Effector memory CD8-positive, alpha-beta T cell (primary cell): ENCODE measurements at regions not wholly inside any gene's neighbourhood (a gene's known extent, or its start where the extent isn't known, plus 50 kb on each side); places are given as distances from the start of the nearest gene placed in this dataset.
"Not testable (repeated sequence)": the region's sequence is repeated elsewhere in the genome, so short reads cannot be mapped to it uniquely, and the experiment has no call there.

Experiments used
- ATAC-seq: fragments of 150-1000 bp; cut with Tn5 transposase; replicated peaks from 2 replicates; pipeline ENCODE4 v1.10.0; 2021; ENCODE audit warnings: mild to moderate bottlenecking, moderate library complexity
- DNase-seq, 3 experiments: peaks; one replicate each; pipeline ENCODE4 v3.0.0; 2021
- H3K27ac Mint-ChIP-seq, 2 donors: one replicate each; pipeline ENCODE4 v1.8.0; 2022; ENCODE audit warnings: mild to moderate bottlenecking in 2 of 2, mixed read lengths in 2 of 2, moderate library complexity in 2 of 2
- H3K27me3 Mint-ChIP-seq, 2 donors: one replicate each; pipeline ENCODE4 v1.8.0; 2022; ENCODE audit warnings: mixed read lengths in 2 of 2
- H3K36me3 Mint-ChIP-seq: one replicate; pipeline ENCODE4 v1.8.0; 2022; ENCODE audit warnings: mild to moderate bottlenecking, moderate library complexity, mixed read lengths; ENCODE audit not compliant: insufficient read depth
- H3K4me1 Mint-ChIP-seq, 2 donors: one replicate each; pipeline ENCODE4 v1.8.0; 2022; ENCODE audit warnings: low read depth in 2 of 2, mixed read lengths in 2 of 2
- H3K4me3 Mint-ChIP-seq, 2 donors: one replicate each; pipeline ENCODE4 v1.8.0; 2022; ENCODE audit warnings: mild to moderate bottlenecking in 2 of 2, mixed read lengths in 2 of 2, moderate library complexity in 2 of 2
- H3K9me3 Mint-ChIP-seq, 2 donors: one replicate each; pipeline ENCODE4 v1.8.0; 2022; ENCODE audit warnings: mixed read lengths in 2 of 2

- ATAC-seq (no peak), DNase-seq (no peak)
- Mint-ChIP-seq H3K4me1 (no peaks in the 10 kb centered on the region), H3K27me3 (peaks cover 34 to 87% of the 10 kb centered on the region in 2 donors), H3K36me3 (peaks cover 3% of the 10 kb centered on the region), H3K27ac (no peak overlapping the region), H3K4me3 (no peak overlapping the region), H3K9me3 (no peaks in the 10 kb centered on the region)
Observed at GRCh38 chr15:77836121-77836692, 203.5 kb upstream of the LINGO1 start.

- DNase-seq (no peak), ATAC-seq (no peak)
- peaks cover 3% of the 10 kb centered on the region for H3K36me3 Mint-ChIP-seq
- H3K9me3 Mint-ChIP-seq = no peaks in the 10 kb centered on the region
- peaks cover 0 to 4% of the 10 kb centered on the region in 2 donors for H3K4me1 Mint-ChIP-seq
- peaks cover 17 to 70% of the 10 kb centered on the region in 2 donors for H3K27me3 Mint-ChIP-seq
- no peak overlapping the region for H3K4me3 Mint-ChIP-seq
- H3K27ac Mint-ChIP-seq = no peak overlapping the region
Observed at GRCh38 chr15:77834276-77834990, 201.7 kb upstream of the LINGO1 start.

DNA sequence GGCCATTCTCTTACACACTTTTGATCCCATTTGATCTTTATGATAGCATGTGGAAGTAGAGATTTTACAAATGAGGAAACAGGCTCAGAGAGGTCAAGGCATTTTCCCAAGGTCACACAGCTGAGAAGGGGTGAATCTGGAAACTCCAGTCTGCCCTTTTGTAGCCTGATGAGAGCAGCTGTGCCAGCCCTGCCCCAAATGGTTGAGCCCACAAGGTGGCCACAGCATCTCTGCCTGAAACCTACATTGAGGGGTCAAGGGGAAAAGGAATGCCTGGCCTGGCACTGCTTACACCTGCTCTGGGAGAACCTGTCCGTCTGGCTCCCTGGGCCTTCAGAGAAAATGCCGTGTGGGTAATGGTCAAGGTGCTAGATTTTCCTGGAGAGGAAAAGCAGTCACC is 200.2 kb upstream of the LINGO1 start:
- H3K4me1 Mint-ChIP-seq = peaks cover 0 to 4% of the 10 kb centered on the region in 2 donors
- peaks cover 17 to 57% of the 10 kb centered on the region in 2 donors for H3K27me3 Mint-ChIP-seq
- peaks cover 3% of the 10 kb centered on the region for H3K36me3 Mint-ChIP-seq
- no peaks in the 10 kb centered on the region for H3K9me3 Mint-ChIP-seq
- no peak overlapping the region for H3K4me3 Mint-ChIP-seq
- no peak for DNase-seq
- no peak overlapping the region for H3K27ac Mint-ChIP-seq
- no peak for ATAC-seq

DNA sequence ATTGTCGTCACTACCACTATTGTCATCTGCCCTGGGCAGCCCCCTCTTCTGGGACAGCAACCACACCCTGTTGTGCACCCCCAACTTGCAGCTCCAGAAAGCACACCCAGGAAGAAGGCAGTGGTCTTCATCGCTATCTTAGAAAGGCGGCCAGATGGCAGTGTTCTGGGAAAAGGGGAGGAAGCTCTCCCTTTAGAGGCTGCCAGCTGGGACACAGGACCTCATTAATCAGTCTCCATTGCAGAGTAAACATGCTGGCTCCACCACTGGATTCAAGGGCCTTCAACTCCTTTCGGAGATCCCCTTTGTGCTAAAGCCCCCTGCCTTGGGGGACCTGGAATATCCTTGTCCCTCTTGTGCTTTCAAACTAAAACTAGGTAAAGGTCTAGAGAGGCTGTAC is 199.3 kb upstream of the LINGO1 start:
- ATAC-seq (no peak), DNase-seq (no peak)
- Mint-ChIP-seq H3K36me3 (peaks cover 3% of the 10 kb centered on the region), H3K4me3 (no peak overlapping the region), H3K27me3 (peaks cover 9 to 48% of the 10 kb centered on the region in 2 donors), H3K4me1 (peaks cover 0 to 4% of the 10 kb centered on the region in 2 donors), H3K27ac (no peak overlapping the region), H3K9me3 (no peaks in the 10 kb centered on the region)

DNA sequence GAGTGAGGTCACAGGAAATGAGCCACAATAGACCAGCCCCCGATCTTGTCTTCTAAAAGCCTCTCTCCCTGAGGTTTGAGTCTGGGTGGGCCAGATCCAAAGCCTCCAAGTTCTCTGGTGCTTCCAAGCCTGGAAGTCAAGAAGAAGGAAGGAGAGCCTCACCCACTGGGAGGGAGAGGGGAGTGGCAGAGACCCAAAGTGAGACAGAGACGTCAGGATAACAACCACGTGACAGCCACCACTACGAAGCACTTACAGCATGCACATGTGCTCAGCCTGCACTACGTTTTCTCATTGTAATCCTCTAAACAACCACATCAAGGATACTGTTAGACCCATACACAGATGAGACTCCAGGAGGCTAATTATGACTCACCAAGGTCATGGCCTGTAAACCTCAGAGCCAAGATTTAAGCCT is 197.3 kb upstream of the LINGO1 start:
- Mint-ChIP-seq H3K4me3 (no peak overlapping the region), H3K9me3 (no peaks in the 10 kb centered on the region), H3K27ac (no peak overlapping the region), H3K36me3 (no peaks in the 10 kb centered on the region), H3K27me3 (peaks cover 5 to 39% of the 10 kb centered on the region in 2 donors), H3K4me1 (peaks cover 0 to 4% of the 10 kb centered on the region in 2 donors)
- DNase-seq = no peak
- ATAC-seq = no peak

- H3K9me3 Mint-ChIP-seq, H3K4me1 Mint-ChIP-seq, H3K27ac Mint-ChIP-seq, H3K4me3 Mint-ChIP-seq, ATAC-seq, DNase-seq, H3K36me3 Mint-ChIP-seq: not testable (repeated sequence)
- H3K27me3 Mint-ChIP-seq = peaks cover 8 to 46% of the 10 kb centered on the region in 2 donors
Observed at GRCh38 chr15:77829331-77829730, 196.6 kb upstream of the LINGO1 start.

DNA sequence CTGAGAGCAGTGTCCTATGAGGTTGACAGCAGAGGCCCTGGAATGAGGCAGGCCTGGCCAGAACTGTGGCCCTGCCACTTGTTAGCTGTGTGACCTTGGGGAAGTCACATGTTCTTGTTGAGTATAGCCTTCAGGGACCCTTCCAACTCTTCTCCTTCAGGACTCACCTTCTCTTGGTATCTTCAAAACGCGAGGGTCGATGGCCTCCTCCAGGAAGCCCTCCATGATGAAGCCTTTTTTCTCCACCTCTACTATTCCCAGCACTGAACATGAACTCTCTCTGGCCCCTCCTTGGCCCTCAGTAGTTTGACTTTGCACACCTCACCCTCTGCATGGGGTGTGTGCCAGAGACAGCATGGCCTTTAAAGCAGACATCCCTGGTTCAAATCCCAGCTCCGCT is 195.1 kb upstream of the LINGO1 start:
- H3K4me3 Mint-ChIP-seq = no peak overlapping the region
- DNase-seq (no peak), ATAC-seq (no peak)
- no peaks in the 10 kb centered on the region for H3K9me3 Mint-ChIP-seq
- H3K36me3 Mint-ChIP-seq = no peaks in the 10 kb centered on the region
- H3K27me3 Mint-ChIP-seq = peaks cover 22 to 48% of the 10 kb centered on the region in 2 donors
- H3K4me1 Mint-ChIP-seq = peaks cover 0 to 4% of the 10 kb centered on the region in 2 donors
- H3K27ac Mint-ChIP-seq = no peak overlapping the region

- no peak for DNase-seq
- peaks cover 39 to 49% of the 10 kb centered on the region in 2 donors for H3K27me3 Mint-ChIP-seq
- peaks cover 0 to 4% of the 10 kb centered on the region in 2 donors for H3K4me1 Mint-ChIP-seq
- no peak overlapping the region for H3K4me3 Mint-ChIP-seq
- H3K36me3 Mint-ChIP-seq = no peaks in the 10 kb centered on the region
- no peaks in the 10 kb centered on the region for H3K9me3 Mint-ChIP-seq
- H3K27ac Mint-ChIP-seq = no peak overlapping the region
- no peak for ATAC-seq
Observed at GRCh38 chr15:77826006-77826695, 193.4 kb upstream of the LINGO1 start.

- Mint-ChIP-seq H3K36me3 (no peaks in the 10 kb centered on the region), H3K4me3 (no peak overlapping the region), H3K27me3 (peaks cover 45 to 55% of the 10 kb centered on the region in 2 donors), H3K9me3 (no peaks in the 10 kb centered on the region), H3K4me1 (peaks cover 0 to 7% of the 10 kb centered on the region in 2 donors), H3K27ac (no peak overlapping the region)
- ATAC-seq = no peak
- DNase-seq = no peak
Observed at GRCh38 chr15:77825546-77825945, 192.8 kb upstream of the LINGO1 start.

DNA sequence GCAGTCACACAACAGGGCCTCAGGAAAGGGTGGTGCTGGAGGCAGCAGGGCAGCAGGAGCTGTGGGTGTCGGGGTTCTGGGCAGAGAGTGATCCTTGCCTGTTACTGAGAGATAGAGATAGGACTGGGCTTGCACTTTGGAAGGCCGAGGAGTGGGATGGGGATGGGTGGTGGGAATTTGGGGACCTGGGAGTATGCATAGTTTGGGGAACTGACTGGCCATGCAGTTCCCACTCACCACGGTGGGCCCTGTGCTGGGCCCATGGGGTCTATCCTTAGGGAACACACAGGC is 192.5 kb upstream of the LINGO1 start:
- no peak for ATAC-seq
- H3K36me3 Mint-ChIP-seq = no peaks in the 10 kb centered on the region
- peaks cover 47 to 59% of the 10 kb centered on the region in 2 donors for H3K27me3 Mint-ChIP-seq
- H3K9me3 Mint-ChIP-seq = no peaks in the 10 kb centered on the region
- H3K4me1 Mint-ChIP-seq = peaks cover 0 to 10% of the 10 kb centered on the region in 2 donors
- no peak overlapping the region for H3K27ac Mint-ChIP-seq
- no peak overlapping the region for H3K4me3 Mint-ChIP-seq
- no peak for DNase-seq

DNA sequence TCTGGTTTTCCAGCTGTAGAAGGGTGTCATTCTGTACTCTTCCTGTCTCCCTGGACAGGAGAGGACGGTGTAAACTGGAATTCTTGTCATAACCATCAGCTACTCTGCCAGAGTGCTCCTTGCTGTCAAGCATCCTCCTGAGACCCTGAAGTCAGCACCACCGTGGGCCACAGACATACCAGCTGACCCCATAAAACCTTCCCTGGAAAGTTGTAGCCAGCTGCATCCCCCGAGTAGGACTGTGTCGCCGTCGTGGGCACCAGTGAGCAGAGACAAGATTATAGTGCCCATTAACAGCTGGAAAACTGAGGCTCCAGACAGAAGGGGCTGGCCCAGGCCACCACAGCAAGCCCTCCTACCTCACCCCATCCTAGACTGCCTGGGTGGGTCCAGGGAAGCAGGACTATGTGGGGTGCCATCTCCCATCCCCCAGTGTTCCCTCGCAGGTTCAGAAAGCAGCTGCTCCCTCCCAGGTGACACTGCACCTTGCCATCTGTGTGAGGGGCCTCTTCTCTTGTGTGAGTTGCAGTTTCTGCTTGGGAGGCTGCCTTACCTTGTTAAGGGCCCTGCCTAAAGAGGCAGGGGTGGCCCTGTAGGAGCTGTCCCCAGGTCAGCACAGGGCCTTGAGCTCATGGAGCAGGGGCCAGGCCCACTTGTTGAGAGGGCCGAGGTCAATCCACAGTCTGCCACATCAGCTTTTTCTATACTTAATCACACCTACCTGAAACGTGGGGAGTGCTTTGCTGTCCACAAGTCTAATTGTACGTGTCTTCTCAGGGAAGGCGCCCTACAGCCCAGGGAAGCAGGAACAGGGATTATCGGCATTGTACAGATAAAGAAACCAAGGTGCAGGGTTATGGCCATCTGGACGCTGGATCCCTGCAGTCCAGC is 191.9 kb upstream of the LINGO1 start:
- ATAC-seq (no peak), DNase-seq (no peak)
- Mint-ChIP-seq H3K4me3 (no peak overlapping the region), H3K9me3 (no peaks in the 10 kb centered on the region), H3K4me1 (peaks cover 0 to 6% of the 10 kb centered on the region in 2 donors), H3K36me3 (no peaks in the 10 kb centered on the region), H3K27me3 (peaks cover 47 to 59% of the 10 kb centered on the region in 2 donors), H3K27ac (no peak overlapping the region)

DNA sequence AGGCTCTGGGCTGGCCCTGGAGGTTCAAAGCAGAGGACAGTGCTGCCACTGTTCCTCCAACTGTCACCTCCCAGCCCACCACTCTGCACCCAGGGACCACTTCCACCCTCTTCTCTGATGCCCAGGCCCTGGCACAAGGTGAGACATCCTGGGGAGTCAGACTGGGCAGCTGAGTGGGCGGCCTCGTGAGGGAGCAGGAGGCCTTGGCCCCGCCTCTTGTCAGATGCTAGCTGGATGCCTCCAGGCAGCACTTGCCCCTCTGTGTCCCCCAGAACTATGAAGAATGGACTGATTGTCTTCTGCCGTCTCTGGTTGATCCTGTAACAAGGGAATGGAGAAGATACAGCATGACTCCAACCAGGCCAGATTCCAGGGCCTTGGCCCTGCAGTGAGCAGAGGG is 191.0 kb upstream of the LINGO1 start:
- no peak overlapping the region for H3K4me3 Mint-ChIP-seq
- H3K36me3 Mint-ChIP-seq = no peaks in the 10 kb centered on the region
- no peaks in the 10 kb centered on the region for H3K9me3 Mint-ChIP-seq
- H3K27ac Mint-ChIP-seq = no peak overlapping the region
- peaks cover 0 to 6% of the 10 kb centered on the region in 2 donors for H3K4me1 Mint-ChIP-seq
- DNase-seq (no peak), ATAC-seq (no peak)
- H3K27me3 Mint-ChIP-seq = peaks cover 47 to 59% of the 10 kb centered on the region in 2 donors

GRCh38 chr15:77822631-77823230 is 190.0 kb upstream of the LINGO1 start:
- H3K9me3 Mint-ChIP-seq = no peaks in the 10 kb centered on the region
- H3K27me3 Mint-ChIP-seq = peaks cover 56 to 67% of the 10 kb centered on the region in 2 donors
- DNase-seq = no peak

More at GRCh38 chr15:77822631-77823230, 190.0 kb upstream of the LINGO1 start:
- no peaks in the 10 kb centered on the region for H3K36me3 Mint-ChIP-seq
- no peak overlapping the region for H3K27ac Mint-ChIP-seq
- H3K4me1 Mint-ChIP-seq = peaks cover 0 to 6% of the 10 kb centered on the region in 2 donors
- ATAC-seq = no peak
- no peak overlapping the region for H3K4me3 Mint-ChIP-seq
